WTC11 (cell line): ENCODE measurements at regions not wholly inside any gene's neighbourhood (a gene's known extent, or its start where the extent isn't known, plus 50 kb on each side); places are given as distances from the start of the nearest gene placed in this dataset.

Experiments used
- ATAC-seq: fragments of 200-7000 bp; cut with Tn5 transposase; 2 replicates; pipeline ENCODE4 v1.10.0; 2021; ENCODE audit warnings: mild to moderate bottlenecking, moderate library complexity
- CTCF ChIA-PET: fragments of 300-600 bp; sonication (Branson Sonifier 250); formaldehyde crosslinking; loops from one replicate; lab custom pipeline; 2021; ENCODE audit warnings: antibody characterized with exemption; lab: Charles Lee
- POLR2A ChIA-PET: fragments of 350-600 bp; sonication (Branson Sonifier 250); formaldehyde crosslinking; loops from one replicate; lab custom pipeline; 2021; ENCODE audit warnings: antibody characterized with exemption; lab: Charles Lee
- DNase-seq: peaks from one replicate; pipeline ENCODE4 v3.0.0; 2021; ENCODE audit warnings: low spot score
- H3K27ac Mint-ChIP-seq: 2 replicates; pipeline ENCODE4 v1.8.0; 2021; ENCODE audit warnings: mixed read lengths
- H3K27me3 Mint-ChIP-seq: 2 replicates; pipeline ENCODE4 v1.8.0; 2021; ENCODE audit warnings: low read depth, mild to moderate bottlenecking, moderate library complexity, mixed read lengths
- H3K36me3 Mint-ChIP-seq: 2 replicates; pipeline ENCODE4 v1.8.0; 2021; ENCODE audit warnings: mixed read lengths
- H3K4me1 Mint-ChIP-seq: 2 replicates; pipeline ENCODE4 v1.8.0; 2022; ENCODE audit warnings: mixed read lengths
- H3K4me3 Mint-ChIP-seq: 2 replicates; pipeline ENCODE4 v1.8.0; 2021; ENCODE audit warnings: mild to moderate bottlenecking, moderate library complexity, mixed read lengths
- H3K9me3 Mint-ChIP-seq: 2 replicates; pipeline ENCODE4 v1.8.0; 2021; ENCODE audit warnings: mixed read lengths
- CBFB ChIP-seq: sonication (generic); formaldehyde crosslinking; IDR thresholded peaks from 2 replicates; pipeline ENCODE4 v1.8.1; 2022; ENCODE audit warnings: mild to moderate bottlenecking, low read depth, missing genetic modification reagents
- EMX1 ChIP-seq: fragments of 250-450 bp; sonication (Bioruptor Pico); IDR thresholded peaks from 2 replicates; pipeline ENCODE4 v1.8.0; 2021; ENCODE audit warnings: mild to moderate bottlenecking
- ESRRA ChIP-seq: sonication (generic); formaldehyde crosslinking; IDR thresholded peaks from 2 replicates; pipeline ENCODE4 v1.8.1; 2022; ENCODE audit warnings: mild to moderate bottlenecking, missing genetic modification reagents, borderline replicate concordance
- FOXP1 ChIP-seq: sonication (generic); formaldehyde crosslinking; IDR thresholded peaks from 2 replicates; pipeline ENCODE4 v1.8.0; 2022; ENCODE audit warnings: missing genetic modification reagents, mild to moderate bottlenecking, moderate library complexity, borderline replicate concordance
- HMGA2 ChIP-seq: fragments of 250-450 bp; sonication (Bioruptor Pico); IDR thresholded peaks from 2 replicates; pipeline ENCODE4 v1.4.0; 2021; ENCODE audit warnings: mild to moderate bottlenecking, moderate library complexity
- JUN ChIP-seq: sonication (generic); formaldehyde crosslinking; IDR thresholded peaks from 2 replicates; pipeline ENCODE4 v1.8.0; 2023; ENCODE audit warnings: mild to moderate bottlenecking, missing genetic modification reagents
- NR1H2 ChIP-seq: sonication (generic); formaldehyde crosslinking; IDR thresholded peaks from 2 replicates; pipeline ENCODE4 v1.9.0; 2021; ENCODE audit warnings: mild to moderate bottlenecking, moderate library complexity, missing genetic modification reagents
- NR3C1 ChIP-seq: sonication (generic); formaldehyde crosslinking; conservative IDR thresholded peaks from 2 replicates; pipeline ENCODE4 v1.8.1; 2023; ENCODE audit warnings: low read depth, mild to moderate bottlenecking, missing genetic modification reagents
- RELA ChIP-seq: sonication (generic); formaldehyde crosslinking; IDR thresholded peaks from 2 replicates; pipeline ENCODE4 v1.8.1; 2022; ENCODE audit warnings: missing genetic modification reagents, mild to moderate bottlenecking, borderline replicate concordance
- SMAD4 ChIP-seq: sonication (generic); formaldehyde crosslinking; IDR thresholded peaks from 2 replicates; pipeline ENCODE4 v1.8.0; 2022; ENCODE audit warnings: mild to moderate bottlenecking, missing genetic modification reagents
- TEAD1 ChIP-seq: sonication (generic); formaldehyde crosslinking; IDR thresholded peaks from 2 replicates; pipeline ENCODE4 v1.8.0; 2022; ENCODE audit warnings: mild to moderate bottlenecking, missing genetic modification reagents
- TP53 ChIP-seq: sonication (generic); formaldehyde crosslinking; IDR thresholded peaks from 2 replicates; pipeline ENCODE4 v1.8.1; 2023; ENCODE audit warnings: mild to moderate bottlenecking, missing genetic modification reagents
- ZNF121 ChIP-seq: sonication (generic); formaldehyde crosslinking; IDR thresholded peaks from 2 replicates; pipeline ENCODE4 v1.8.0; 2023; ENCODE audit warnings: missing genetic modification reagents
- ZNF263 ChIP-seq: sonication (generic); formaldehyde crosslinking; IDR thresholded peaks from 2 replicates; pipeline ENCODE4 v1.8.1; 2022; ENCODE audit warnings: low read depth, mild to moderate bottlenecking, moderate library complexity, missing genetic modification reagents
- TF ChIP-seq, protein P1 (sequence below): sonication (generic); formaldehyde crosslinking; IDR thresholded peaks from 2 replicates; pipeline ENCODE4 v1.8.0; 2022; ENCODE audit warnings: mild to moderate bottlenecking, missing genetic modification reagents
- TF ChIP-seq, protein P2 (sequence below): sonication (generic); formaldehyde crosslinking; IDR thresholded peaks from 2 replicates; pipeline ENCODE4 v1.8.0; 2023; ENCODE audit warnings: missing genetic modification reagents
- TF ChIP-seq, protein P3 (sequence below): fragments of 250-450 bp; sonication (Bioruptor Pico); IDR thresholded peaks from 2 replicates; pipeline ENCODE4 v1.9.0; 2021; ENCODE audit warnings: mild to moderate bottlenecking, borderline replicate concordance
- TF ChIP-seq, protein P4 (sequence below): fragments of 250-450 bp; sonication (Bioruptor Pico); conservative IDR thresholded peaks from 2 replicates; pipeline ENCODE4 v1.9.0; 2021; ENCODE audit warnings: mild to moderate bottlenecking
- TF ChIP-seq, protein P5 (sequence below): fragments of 250-450 bp; sonication (Bioruptor Pico); IDR thresholded peaks from 2 replicates; pipeline ENCODE4 v1.9.0; 2021; ENCODE audit warnings: mild to moderate bottlenecking

DNA sequence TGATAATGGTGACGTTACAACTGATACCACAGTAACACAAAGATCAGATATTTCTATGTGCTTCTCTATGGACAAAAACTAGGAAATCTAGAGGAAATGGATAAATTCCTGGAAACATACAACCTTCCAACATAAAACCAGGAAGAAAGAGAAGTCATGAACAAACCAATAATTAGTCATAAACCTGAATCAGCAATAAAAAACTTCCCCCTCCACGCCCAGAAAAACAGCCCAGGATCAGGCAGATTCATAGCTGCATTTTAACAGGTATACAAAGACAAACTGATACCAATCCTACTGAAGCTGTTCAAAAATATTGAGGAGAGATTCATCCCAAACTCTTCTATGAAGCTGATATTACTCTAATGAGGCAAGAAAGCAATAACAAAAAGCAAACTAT, 1535.2 kb upstream of the LRRTM1 start (continued):
- TF ChIP-seq EMX1 (CRISPR knock-in tag): no peak

DNA sequence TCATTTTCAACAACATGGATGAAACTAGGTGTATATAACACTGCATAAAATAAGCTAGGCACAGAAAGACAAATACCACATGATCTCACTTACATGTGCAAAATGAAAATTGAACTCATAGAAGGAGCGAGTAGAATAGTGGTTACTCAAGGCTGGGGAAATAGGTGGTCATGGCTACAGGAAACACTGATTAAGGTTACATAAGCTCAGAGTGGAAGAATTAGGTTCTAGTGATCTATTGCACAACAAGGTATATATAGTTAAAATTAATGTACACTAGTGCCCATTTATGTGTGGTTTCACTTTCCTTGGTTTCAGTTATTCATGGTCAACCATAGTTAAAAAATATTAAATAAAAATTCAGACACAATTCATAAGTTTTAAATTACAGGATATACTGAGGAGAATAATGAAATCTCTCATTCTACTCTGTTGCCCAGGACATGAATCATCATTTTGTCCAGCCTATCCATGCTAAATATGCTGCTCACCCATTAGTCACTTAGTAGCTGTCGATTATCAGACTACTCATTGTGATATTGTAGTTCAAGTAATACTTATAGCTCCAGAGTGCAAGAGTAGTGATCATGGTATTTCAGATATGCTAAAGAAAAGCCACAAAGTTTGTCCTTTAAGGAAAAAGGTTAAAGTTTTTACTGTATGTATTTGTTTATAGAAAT, 1530.9 kb upstream of the LRRTM1 start:
- CTCF ChIA-PET: no interaction called here
- ATAC-seq: no peak
- POLR2A ChIA-PET: no interaction called here
- no peak for TF ChIP-seq HMGA2 (CRISPR knock-in tag)
- TF ChIP-seq ESRRA (CRISPR knock-in tag): no peak
- no peak for TF ChIP-seq CBFB (CRISPR knock-in tag)
- TF ChIP-seq ZNF121 (CRISPR knock-in tag): no peak
- TF ChIP-seq, protein P1, sequence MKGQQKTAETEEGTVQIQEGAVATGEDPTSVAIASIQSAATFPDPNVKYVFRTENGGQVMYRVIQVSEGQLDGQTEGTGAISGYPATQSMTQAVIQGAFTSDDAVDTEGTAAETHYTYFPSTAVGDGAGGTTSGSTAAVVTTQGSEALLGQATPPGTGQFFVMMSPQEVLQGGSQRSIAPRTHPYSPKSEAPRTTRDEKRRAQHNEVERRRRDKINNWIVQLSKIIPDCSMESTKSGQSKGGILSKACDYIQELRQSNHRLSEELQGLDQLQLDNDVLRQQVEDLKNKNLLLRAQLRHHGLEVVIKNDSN (CRISPR knock-in tag): no peak
- TF ChIP-seq, protein P2, sequence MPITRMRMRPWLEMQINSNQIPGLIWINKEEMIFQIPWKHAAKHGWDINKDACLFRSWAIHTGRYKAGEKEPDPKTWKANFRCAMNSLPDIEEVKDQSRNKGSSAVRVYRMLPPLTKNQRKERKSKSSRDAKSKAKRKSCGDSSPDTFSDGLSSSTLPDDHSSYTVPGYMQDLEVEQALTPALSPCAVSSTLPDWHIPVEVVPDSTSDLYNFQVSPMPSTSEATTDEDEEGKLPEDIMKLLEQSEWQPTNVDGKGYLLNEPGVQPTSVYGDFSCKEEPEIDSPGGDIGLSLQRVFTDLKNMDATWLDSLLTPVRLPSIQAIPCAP (CRISPR knock-in tag): no peak
- TF ChIP-seq SMAD4 (CRISPR knock-in tag): no peak
- TF ChIP-seq NR1H2: no peak
- no peak for TF ChIP-seq ZNF263 (CRISPR knock-in tag)
- H3K4me3 Mint-ChIP-seq: no peak overlapping the region
- H3K4me1 Mint-ChIP-seq: 0 out of 2 replicates have a peak, but pooled peaks cover 1% of the 10 kb centered on the region
- peaks cover 39% of the 10 kb centered on the region for H3K9me3 Mint-ChIP-seq
- no peaks in the 10 kb centered on the region; the same call in 1 of the 2 replicates for H3K27me3 Mint-ChIP-seq
- H3K27ac Mint-ChIP-seq: no peak overlapping the region
- DNase-seq: no peak
- H3K36me3 Mint-ChIP-seq: peaks cover 18% of the 10 kb centered on the region

DNA sequence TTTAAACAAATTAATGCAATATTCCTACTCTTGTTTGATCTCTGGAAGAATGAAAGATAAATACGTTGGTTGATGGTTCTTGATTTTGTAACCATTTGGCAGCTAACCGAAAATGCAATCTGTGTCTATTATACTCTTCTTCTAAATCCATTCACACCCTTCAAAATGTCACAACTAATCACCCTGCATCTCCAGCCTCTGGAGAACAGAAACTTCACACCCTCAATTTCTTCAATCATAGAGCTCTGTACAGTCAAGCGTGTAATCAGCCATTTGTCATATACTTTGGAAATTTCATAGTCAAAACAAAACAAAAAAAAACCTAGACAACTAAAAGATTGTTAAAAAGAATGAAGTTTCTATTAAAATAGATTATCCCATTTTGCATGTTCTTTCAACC, 1482.3 kb upstream of the LRRTM1 start:
- DNase-seq (no peak), ATAC-seq (no peak)
- Mint-ChIP-seq H3K27me3 (no peaks in the 10 kb centered on the region), H3K27ac (no peak overlapping the region), H3K4me3 (no peak overlapping the region), H3K4me1 (0 out of 2 replicates have a peak, but pooled peaks cover 6% of the 10 kb centered on the region), H3K36me3 (peaks cover 4% of the 10 kb centered on the region; the same call in 1 of the 2 replicates)
- ChIA-PET CTCF (no interaction called here), POLR2A (no interaction called here)
- TF ChIP-seq JUN (CRISPR knock-in tag): no peak
- TF ChIP-seq, protein P3, sequence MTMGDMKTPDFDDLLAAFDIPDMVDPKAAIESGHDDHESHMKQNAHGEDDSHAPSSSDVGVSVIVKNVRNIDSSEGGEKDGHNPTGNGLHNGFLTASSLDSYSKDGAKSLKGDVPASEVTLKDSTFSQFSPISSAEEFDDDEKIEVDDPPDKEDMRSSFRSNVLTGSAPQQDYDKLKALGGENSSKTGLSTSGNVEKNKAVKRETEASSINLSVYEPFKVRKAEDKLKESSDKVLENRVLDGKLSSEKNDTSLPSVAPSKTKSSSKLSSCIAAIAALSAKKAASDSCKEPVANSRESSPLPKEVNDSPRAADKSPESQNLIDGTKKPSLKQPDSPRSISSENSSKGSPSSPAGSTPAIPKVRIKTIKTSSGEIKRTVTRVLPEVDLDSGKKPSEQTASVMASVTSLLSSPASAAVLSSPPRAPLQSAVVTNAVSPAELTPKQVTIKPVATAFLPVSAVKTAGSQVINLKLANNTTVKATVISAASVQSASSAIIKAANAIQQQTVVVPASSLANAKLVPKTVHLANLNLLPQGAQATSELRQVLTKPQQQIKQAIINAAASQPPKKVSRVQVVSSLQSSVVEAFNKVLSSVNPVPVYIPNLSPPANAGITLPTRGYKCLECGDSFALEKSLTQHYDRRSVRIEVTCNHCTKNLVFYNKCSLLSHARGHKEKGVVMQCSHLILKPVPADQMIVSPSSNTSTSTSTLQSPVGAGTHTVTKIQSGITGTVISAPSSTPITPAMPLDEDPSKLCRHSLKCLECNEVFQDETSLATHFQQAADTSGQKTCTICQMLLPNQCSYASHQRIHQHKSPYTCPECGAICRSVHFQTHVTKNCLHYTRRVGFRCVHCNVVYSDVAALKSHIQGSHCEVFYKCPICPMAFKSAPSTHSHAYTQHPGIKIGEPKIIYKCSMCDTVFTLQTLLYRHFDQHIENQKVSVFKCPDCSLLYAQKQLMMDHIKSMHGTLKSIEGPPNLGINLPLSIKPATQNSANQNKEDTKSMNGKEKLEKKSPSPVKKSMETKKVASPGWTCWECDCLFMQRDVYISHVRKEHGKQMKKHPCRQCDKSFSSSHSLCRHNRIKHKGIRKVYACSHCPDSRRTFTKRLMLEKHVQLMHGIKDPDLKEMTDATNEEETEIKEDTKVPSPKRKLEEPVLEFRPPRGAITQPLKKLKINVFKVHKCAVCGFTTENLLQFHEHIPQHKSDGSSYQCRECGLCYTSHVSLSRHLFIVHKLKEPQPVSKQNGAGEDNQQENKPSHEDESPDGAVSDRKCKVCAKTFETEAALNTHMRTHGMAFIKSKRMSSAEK: no peak
- TF ChIP-seq, all 79 proteins: peak for 0
- peaks cover 9% of the 10 kb centered on the region for H3K9me3 Mint-ChIP-seq

DNA sequence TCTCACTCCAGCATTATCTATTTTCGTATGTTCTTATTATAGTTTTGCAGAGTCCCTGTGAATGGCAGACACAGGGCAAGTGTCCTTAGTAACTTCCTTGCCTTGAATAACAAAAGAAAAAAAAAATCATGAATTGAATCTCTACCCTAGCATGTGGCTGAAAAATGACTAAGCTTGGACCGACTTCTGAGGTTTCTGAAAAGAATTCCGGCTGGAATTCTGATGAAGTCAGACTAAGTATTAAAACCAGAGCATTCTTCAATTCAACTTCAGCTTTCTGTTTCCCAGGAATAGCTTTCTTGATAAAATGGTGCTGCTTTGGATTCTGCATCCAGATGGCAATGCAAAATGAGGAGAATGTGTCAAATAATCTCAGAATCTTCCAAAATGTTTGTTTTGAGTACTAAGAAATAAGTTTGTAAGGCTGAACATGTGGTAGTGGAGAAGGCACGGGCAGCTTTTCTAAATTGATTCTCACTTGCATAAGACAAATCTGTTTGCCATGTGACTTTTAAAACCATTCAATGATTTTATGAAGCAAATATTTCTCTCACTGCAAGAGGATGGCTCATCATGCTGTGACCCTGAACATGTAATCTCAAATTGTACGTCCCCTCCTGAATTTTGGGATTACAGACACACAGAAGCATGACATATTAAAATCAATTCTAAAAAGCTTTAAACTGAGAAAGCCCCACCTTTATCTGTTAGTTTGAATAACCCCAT, 1462.8 kb upstream of the LRRTM1 start:
- ATAC-seq (no peak), DNase-seq (no peak)
- no peaks in the 10 kb centered on the region for H3K36me3 Mint-ChIP-seq
- POLR2A ChIA-PET: no interaction called here
- no peaks in the 10 kb centered on the region for H3K4me1 Mint-ChIP-seq
- H3K4me3 Mint-ChIP-seq: no peak overlapping the region
- peaks cover 4% of the 10 kb centered on the region; the same call in 1 of the 2 replicates for H3K9me3 Mint-ChIP-seq
- H3K27ac Mint-ChIP-seq: no peak overlapping the region
- no peaks in the 10 kb centered on the region for H3K27me3 Mint-ChIP-seq
- CTCF ChIA-PET: no interaction called here
- TF ChIP-seq, protein P4, sequence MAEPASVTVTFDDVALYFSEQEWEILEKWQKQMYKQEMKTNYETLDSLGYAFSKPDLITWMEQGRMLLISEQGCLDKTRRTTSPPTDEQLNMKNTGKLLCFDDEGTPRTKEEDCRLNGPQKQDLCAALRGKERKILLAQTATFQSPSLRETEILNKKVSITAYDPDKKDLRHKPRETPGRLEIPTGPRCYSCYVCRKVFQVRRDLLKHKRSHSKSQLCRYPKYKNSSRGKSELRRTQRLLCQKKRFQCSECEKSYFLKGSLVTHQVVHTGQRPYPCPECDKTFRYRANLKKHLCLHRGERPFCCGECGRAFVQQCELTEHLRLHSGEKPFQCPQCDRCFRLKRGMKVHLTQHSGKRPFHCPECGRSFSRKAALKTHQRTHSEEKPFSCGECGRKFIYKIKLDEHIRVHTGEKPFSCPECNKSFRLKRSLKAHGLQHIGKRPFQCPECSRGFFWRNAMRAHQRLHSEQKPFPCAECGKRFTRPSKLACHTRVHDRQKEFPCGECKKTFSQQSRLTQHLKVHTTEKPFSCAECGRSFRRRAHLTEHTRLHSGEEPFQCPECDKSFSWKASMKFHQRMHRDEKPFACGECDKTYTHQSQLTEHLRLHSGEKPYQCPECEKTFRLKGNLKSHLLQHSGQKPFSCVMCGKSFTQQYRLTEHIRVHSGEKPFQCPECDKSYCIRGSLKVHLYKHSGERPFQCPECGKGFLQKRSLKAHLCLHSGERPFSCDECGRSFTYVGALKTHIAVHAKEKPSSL: no peak
- TF ChIP-seq TEAD1 (CRISPR knock-in tag) (no peak), NR1H2 (no peak), NR3C1 (no peak), RELA (CRISPR knock-in tag) (no peak), TP53 (CRISPR knock-in tag) (no peak), FOXP1 (no peak)
- TF ChIP-seq, protein P5, sequence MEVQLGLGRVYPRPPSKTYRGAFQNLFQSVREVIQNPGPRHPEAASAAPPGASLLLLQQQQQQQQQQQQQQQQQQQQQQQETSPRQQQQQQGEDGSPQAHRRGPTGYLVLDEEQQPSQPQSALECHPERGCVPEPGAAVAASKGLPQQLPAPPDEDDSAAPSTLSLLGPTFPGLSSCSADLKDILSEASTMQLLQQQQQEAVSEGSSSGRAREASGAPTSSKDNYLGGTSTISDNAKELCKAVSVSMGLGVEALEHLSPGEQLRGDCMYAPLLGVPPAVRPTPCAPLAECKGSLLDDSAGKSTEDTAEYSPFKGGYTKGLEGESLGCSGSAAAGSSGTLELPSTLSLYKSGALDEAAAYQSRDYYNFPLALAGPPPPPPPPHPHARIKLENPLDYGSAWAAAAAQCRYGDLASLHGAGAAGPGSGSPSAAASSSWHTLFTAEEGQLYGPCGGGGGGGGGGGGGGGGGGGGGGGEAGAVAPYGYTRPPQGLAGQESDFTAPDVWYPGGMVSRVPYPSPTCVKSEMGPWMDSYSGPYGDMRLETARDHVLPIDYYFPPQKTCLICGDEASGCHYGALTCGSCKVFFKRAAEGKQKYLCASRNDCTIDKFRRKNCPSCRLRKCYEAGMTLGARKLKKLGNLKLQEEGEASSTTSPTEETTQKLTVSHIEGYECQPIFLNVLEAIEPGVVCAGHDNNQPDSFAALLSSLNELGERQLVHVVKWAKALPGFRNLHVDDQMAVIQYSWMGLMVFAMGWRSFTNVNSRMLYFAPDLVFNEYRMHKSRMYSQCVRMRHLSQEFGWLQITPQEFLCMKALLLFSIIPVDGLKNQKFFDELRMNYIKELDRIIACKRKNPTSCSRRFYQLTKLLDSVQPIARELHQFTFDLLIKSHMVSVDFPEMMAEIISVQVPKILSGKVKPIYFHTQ (CRISPR knock-in tag): no peak
